GM12872 (cell line): ENCODE measurements at regions not wholly inside any gene's neighbourhood (a gene's known extent, or its start where the extent isn't known, plus 50 kb on each side); places are given as distances from the start of the nearest gene placed in this dataset.

Experiments
- TF ChIP-seq, protein P1 (sequence below): IDR thresholded peaks from 3 replicates; pipeline ENCODE4 v1.5.1; 2011; ENCODE audit warnings: low read depth, mild to moderate bottlenecking, low read length, moderate library complexity; ENCODE audit not compliant: insufficient read depth

DNA sequence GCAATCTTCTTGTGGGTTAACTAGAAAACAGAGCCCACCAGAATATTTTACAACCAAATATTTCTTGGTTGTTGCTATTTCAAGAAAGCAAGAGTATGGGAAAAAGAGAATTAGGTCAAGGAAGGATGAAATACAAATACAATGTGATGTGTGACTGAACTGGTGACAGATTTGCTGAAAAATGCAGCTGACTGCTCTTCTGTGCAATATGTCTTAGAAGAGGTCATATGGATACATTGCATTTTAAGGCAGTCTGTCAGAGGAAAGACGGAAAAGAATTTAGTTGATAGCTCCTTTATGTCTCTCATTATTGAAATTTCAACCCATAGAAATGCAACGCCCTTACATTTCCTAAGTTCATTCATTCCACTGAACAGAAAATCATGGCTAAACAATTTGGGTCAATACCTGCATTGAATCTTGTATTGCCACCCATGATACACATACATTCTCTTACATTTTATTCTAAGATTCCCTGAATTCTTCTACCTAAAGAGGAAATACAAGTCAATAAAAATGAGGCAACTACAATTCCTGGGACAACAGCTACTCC, 423.1 kb downstream of the ADAM29 start:
- TF ChIP-seq, protein P1, sequence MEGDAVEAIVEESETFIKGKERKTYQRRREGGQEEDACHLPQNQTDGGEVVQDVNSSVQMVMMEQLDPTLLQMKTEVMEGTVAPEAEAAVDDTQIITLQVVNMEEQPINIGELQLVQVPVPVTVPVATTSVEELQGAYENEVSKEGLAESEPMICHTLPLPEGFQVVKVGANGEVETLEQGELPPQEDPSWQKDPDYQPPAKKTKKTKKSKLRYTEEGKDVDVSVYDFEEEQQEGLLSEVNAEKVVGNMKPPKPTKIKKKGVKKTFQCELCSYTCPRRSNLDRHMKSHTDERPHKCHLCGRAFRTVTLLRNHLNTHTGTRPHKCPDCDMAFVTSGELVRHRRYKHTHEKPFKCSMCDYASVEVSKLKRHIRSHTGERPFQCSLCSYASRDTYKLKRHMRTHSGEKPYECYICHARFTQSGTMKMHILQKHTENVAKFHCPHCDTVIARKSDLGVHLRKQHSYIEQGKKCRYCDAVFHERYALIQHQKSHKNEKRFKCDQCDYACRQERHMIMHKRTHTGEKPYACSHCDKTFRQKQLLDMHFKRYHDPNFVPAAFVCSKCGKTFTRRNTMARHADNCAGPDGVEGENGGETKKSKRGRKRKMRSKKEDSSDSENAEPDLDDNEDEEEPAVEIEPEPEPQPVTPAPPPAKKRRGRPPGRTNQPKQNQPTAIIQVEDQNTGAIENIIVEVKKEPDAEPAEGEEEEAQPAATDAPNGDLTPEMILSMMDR: no peak

DNA sequence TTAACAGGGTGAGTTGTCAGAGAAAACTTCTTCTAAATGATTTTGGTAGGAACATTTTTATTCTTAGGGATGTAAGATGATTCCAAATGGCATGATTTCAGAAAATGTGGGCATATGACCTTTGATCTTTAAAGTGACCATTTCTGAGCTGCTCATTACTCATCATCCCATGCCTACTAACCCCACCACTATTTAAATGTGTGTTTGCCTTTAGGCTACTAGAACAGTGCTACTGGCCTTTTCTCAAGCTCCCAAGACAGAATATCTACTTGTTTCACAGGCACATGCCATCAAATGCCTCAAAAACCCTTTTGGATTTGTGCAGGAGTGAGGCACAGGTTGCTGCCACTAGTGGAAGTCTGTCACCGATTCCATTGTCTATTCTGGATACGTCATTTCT, 428.2 kb downstream of the ADAM29 start:
- TF ChIP-seq, protein P1: no peak

GRCh38 chr4:175350246-175350645, 432.1 kb downstream of the ADAM29 start:
- TF ChIP-seq, protein P1: no peak

DNA sequence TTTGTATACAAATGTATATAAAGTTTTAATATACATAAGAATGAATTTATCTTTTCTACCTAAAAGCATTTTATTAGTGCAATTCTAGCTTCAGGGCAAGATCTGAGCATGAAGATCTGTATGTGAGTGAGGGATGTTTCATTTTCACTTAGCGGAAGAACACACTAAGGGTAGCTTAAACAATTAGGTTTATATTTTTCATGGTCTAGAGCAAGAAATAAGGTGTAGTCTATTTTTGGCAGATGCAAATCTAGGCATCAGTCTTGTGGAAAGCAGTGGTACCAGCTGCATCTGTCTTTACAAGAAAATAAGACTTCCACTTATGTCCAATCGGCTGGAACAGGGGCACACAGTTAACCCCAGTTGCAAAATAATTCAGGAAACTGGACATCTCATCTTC, 433.3 kb downstream of the ADAM29 start:
- TF ChIP-seq, protein P1: no peak

- TF ChIP-seq, protein P1: no peak
These were observed 443.0 kb downstream of the GPM6A start for GRCh38 chr4:175369087-175369486.

GRCh38 chr4:175371091-175371490, 441.0 kb downstream of the GPM6A start:
- TF ChIP-seq, protein P1: no peak

DNA sequence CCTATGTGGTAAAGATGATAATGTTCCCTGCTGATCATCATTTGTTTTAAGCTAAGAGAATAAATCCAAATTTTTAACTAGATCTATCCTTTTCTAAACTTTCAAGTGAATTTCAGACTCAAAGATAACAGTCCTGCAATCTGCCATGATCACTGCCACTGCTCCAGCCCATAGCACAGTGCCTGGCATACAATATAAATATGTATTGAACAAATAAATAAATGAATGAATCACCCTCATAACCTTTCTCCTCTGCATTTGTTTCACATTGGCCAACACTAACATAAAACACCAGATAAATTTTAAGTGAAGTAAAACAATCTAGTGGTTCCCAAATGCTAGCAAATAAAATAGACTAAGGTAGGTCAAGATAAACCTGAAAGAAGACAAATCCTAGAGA, 439.0 kb downstream of the GPM6A start:
- TF ChIP-seq, protein P1: no peak
